ENCODE measurements at regions not wholly inside any gene's neighbourhood (a gene's known extent, or its start where the extent isn't known, plus 50 kb on each side); places are given as distances from the start of the nearest gene placed in this dataset.
"Not testable (repeated sequence)": the region's sequence is repeated elsewhere in the genome, so short reads cannot be mapped to it uniquely, and the experiment has no call there.

DNA sequence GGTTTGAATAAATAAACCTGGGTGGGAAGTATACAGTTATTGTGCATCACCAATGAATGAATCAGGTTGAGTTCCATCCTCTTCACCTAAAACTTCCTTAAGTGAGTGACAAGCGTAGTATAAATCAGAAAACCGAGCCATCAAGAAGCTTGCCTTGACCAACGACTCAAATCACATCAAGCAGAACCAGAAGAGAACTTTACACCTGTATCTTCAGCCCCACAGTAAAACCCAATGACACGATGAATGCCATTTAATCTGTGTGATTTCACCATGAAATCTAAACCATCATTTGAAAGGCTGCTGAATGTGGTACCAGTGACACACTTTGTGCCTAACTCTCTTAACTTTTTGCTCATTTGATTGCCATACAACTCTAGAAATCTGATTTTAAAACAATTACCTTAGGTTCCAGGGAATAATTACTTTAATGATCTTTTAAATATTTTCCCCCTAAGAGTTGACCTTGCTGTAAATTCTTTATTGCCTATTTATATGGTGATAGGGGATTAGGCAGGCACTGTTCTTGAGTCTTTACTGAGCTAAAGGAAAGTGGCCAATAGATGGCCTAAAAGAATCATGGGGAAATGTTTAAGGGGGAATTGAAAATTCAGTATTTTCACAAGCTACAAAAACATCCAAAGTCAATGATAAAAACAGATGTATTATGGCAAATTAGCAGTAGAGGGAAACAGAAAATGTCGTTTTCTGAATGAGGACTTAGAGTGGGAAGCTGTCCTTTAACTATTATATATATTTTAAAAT lies 152.0 kb upstream of the EYA4 start:
- TF ChIP-seq, protein P1, sequence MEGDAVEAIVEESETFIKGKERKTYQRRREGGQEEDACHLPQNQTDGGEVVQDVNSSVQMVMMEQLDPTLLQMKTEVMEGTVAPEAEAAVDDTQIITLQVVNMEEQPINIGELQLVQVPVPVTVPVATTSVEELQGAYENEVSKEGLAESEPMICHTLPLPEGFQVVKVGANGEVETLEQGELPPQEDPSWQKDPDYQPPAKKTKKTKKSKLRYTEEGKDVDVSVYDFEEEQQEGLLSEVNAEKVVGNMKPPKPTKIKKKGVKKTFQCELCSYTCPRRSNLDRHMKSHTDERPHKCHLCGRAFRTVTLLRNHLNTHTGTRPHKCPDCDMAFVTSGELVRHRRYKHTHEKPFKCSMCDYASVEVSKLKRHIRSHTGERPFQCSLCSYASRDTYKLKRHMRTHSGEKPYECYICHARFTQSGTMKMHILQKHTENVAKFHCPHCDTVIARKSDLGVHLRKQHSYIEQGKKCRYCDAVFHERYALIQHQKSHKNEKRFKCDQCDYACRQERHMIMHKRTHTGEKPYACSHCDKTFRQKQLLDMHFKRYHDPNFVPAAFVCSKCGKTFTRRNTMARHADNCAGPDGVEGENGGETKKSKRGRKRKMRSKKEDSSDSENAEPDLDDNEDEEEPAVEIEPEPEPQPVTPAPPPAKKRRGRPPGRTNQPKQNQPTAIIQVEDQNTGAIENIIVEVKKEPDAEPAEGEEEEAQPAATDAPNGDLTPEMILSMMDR (IDR thresholded peaks at IDR 0.05), result no peak
- TF ChIP-seq EP300 (IDR thresholded peaks at IDR 0.05) (no peak), POLR2AphosphoS5 (IDR thresholded peaks at IDR 0.05) (no peak), POLR2A (IDR thresholded peaks at IDR 0.05) (no peak)
- WGBS, 5 donors, result 77 to 90% (median 86%) methylated on average over 5 of the region's 5 CpGs

DNA sequence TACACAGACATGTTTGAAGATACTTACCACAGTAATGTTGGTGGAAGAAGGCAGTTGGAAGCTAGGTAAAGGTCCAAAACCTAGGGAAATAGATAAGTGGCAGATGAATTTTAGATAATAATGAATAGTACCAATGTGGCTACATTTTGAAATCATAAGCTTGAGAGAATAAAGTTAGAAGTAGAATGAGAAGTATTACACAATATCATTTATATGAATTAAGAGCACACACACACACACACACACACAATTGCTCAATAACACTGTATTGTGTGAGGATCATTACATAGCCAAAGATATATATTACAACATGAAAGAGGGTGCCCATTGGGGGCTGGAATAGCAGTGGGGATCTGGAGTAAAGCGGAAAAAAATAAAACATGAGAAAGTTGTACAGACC lies 149.0 kb upstream of the EYA4 start:
- Histone ChIP-seq H3K27me3 (no peaks in the 10 kb centered on the region), H3K4me1 (no peaks in the 10 kb centered on the region), H3K36me3 (no peaks in the 10 kb centered on the region), H3K4me3 (no peak overlapping the region), H3K9me3 (no peaks in the 10 kb centered on the region), H3K27ac (no peak overlapping the region)
- TF ChIP-seq, protein P1 (IDR thresholded peaks at IDR 0.05), result no peak
- no peak for TF ChIP-seq EP300 (IDR thresholded peaks at IDR 0.05)
- TF ChIP-seq POLR2A (IDR thresholded peaks at IDR 0.05), result no peak
- TF ChIP-seq POLR2AphosphoS5 (IDR thresholded peaks at IDR 0.05), result no peak
- intact Hi-C loops (cut with DNase I; ENCODE audit: low total_unique reads), result no loop called here
- no peak for DNase-seq
- 89 to 100% (median 96%) methylated on average over 1 of the region's 1 CpG for WGBS, 5 donors

More for the DNA sequence above, 152.0 kb upstream of the EYA4 start:
- Histone ChIP-seq H3K27me3 (no peaks in the 10 kb centered on the region), H3K4me3 (no peak overlapping the region), H3K27ac (no peak overlapping the region), H3K36me3 (no peaks in the 10 kb centered on the region), H3K9me3 (no peaks in the 10 kb centered on the region), H3K4me1 (no peaks in the 10 kb centered on the region)
- no peak for DNase-seq
- intact Hi-C loops (cut with DNase I; ENCODE audit: low total_unique reads), result no loop called here

DNA sequence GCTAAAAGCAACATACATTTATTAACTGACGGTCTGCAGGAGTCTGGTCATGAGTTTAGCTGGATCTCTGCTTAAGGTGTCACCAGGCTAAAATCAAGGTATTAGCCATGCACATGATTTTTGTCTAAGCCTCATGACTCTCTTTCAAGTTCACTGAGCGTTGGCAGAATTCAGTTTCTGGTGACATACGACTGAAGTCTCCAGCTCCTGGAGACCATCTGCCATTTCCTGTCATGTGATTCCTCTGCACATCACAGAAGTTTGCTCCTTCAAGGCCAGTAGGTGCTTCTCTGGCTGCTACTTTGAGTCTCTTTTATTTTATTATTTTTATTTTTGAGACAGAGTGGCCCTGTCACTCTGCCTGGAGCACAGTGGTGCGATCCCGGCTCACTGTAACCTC lies 148.4 kb upstream of the EYA4 start:
- no peak for DNase-seq
- no peak overlapping the region for H3K4me3 ChIP-seq
- intact Hi-C loops (cut with DNase I; ENCODE audit: low total_unique reads), result no loop called here
- H3K9me3 ChIP-seq, result no peaks in the 10 kb centered on the region
- H3K27me3 ChIP-seq, result no peaks in the 10 kb centered on the region
- no peak for TF ChIP-seq POLR2A (IDR thresholded peaks at IDR 0.05)
- no peak for TF ChIP-seq EP300 (IDR thresholded peaks at IDR 0.05)
- TF ChIP-seq POLR2AphosphoS5 (IDR thresholded peaks at IDR 0.05), result no peak
- TF ChIP-seq, protein P1 (IDR thresholded peaks at IDR 0.05), result no peak
- WGBS, 5 donors, result 76 to 84% (median 78%) methylated on average over 5 of the region's 5 CpGs
- no peak overlapping the region for H3K27ac ChIP-seq
- no peaks in the 10 kb centered on the region for H3K36me3 ChIP-seq
- H3K4me1 ChIP-seq, result no peaks in the 10 kb centered on the region

DNA sequence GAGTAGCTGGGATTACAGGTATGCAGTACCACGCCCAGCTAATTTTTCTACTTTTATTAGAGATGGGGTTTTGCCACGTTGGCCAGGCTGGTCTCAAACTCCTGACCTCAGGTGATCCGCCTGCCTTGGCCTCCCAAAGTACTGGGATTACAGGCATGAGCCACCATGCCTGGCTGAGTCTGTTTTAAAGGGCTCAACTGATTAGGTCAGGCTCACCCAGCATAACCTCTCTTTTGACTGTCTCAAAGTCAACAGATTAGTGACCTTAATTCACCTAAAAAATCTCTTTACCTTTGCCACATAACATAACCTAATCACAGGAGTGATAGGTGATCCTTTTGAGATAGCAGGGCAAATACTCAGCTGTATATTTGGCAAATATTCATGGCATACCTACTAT lies 147.9 kb upstream of the EYA4 start:
- WGBS, 5 donors, result 70 to 85% (median 83%) methylated on average over 3 of the region's 3 CpGs
- DNase-seq; H3K9me3 ChIP-seq; H3K36me3 ChIP-seq; H3K27me3 ChIP-seq; H3K4me1 ChIP-seq; intact Hi-C loops (cut with DNase I; ENCODE audit: low total_unique reads); H3K4me3 ChIP-seq; H3K27ac ChIP-seq: not testable (repeated sequence)

DNA sequence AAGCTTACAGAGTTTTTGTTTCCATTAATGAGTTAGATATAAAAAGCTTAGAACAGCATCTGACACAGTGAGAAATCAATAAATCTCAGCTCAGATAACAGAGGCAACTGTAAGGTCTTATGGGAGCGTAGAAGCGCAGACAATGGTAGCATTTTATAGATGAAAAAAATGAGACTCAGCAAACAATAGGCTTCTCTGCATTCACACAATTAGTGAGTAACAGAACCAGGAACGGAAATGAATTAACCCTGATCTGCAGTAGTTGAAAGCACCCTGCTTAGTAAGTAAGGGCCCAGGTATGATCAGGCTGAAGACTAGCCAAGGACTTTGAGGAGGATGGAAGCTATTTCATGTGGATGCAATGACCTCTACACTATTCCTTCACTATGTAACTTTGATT lies 147.2 kb upstream of the EYA4 start:
- Histone ChIP-seq H3K36me3 (no peaks in the 10 kb centered on the region), H3K4me1 (no peaks in the 10 kb centered on the region), H3K27me3 (no peaks in the 10 kb centered on the region), H3K4me3 (no peak overlapping the region), H3K9me3 (no peaks in the 10 kb centered on the region), H3K27ac (no peak overlapping the region)
- TF ChIP-seq EP300 (IDR thresholded peaks at IDR 0.05), result no peak
- TF ChIP-seq, protein P1 (IDR thresholded peaks at IDR 0.05), result no peak
- TF ChIP-seq POLR2AphosphoS5 (IDR thresholded peaks at IDR 0.05), result no peak
- TF ChIP-seq POLR2A (IDR thresholded peaks at IDR 0.05), result no peak
- DNase-seq, result no peak
- 45 to 70% (median 57%) methylated on average over 3 of the region's 3 CpGs for WGBS, 5 donors
- intact Hi-C loops (cut with DNase I; ENCODE audit: low total_unique reads), result no loop called here
